AG10803 (cell line): ENCODE measurements at regions not wholly inside any gene's neighbourhood (a gene's known extent, or its start where the extent isn't known, plus 50 kb on each side); places are given as distances from the start of the nearest gene placed in this dataset.

ENCODE experiments used
- DNase-seq: peaks from one replicate; pipeline ENCODE4 v3.0.0; 2010; ENCODE audit warnings: low read depth
- H3K4me3 ChIP-seq: 2 replicates; pipeline ENCODE4 v1.5.1; 2011; ENCODE audit warnings: mild to moderate bottlenecking, low read length, control low read depth
- CTCF ChIP-seq: conservative IDR thresholded peaks from 2 replicates; pipeline ENCODE4 v1.5.1; 2011; ENCODE audit warnings: mild to moderate bottlenecking, low read length, control low read depth, inconsistent platforms

- DNase-seq = no peak
- H3K4me3 ChIP-seq = no peak overlapping the region
- TF ChIP-seq CTCF = no peak
Observed at GRCh38 chr7:46547044-46547443, 626.0 kb upstream of the IGFBP3 start.

- peak; percentile 79 for DNase-seq
- TF ChIP-seq CTCF = no peak
- H3K4me3 ChIP-seq = no peak overlapping the region
Observed at GRCh38 chr7:46545790-46546189, 624.7 kb upstream of the IGFBP3 start.

- no peak overlapping the region for H3K4me3 ChIP-seq
- no peak for TF ChIP-seq CTCF
- peak; percentile 80 for DNase-seq
Observed at GRCh38 chr7:46544396-46545008, 623.4 kb upstream of the IGFBP3 start.

DNA sequence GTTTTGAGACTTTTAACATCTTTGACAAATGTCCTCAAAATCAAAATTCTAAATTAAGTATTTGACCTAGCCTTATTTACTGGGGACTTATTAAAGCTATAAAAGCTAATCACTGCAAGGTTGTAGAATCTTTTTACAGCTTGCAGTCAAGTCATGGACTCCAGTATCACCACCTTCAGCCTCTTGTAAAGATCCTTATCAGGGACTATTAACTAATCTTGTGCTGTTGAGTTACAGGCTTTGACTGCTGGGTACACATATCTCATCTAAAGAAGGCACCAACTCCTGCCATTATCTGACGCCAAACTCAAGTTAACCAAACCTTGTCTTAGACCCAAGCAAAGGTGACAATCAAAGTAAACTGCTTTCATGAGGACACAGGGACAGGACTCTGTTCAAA, 621.0 kb upstream of the IGFBP3 start:
- DNase-seq = no peak
- TF ChIP-seq CTCF = no peak
- H3K4me3 ChIP-seq = no peak overlapping the region

GRCh38 chr7:46539892-46540483, 618.9 kb upstream of the IGFBP3 start:
- no peak for DNase-seq
- TF ChIP-seq CTCF = no peak
- no peak overlapping the region for H3K4me3 ChIP-seq

DNA sequence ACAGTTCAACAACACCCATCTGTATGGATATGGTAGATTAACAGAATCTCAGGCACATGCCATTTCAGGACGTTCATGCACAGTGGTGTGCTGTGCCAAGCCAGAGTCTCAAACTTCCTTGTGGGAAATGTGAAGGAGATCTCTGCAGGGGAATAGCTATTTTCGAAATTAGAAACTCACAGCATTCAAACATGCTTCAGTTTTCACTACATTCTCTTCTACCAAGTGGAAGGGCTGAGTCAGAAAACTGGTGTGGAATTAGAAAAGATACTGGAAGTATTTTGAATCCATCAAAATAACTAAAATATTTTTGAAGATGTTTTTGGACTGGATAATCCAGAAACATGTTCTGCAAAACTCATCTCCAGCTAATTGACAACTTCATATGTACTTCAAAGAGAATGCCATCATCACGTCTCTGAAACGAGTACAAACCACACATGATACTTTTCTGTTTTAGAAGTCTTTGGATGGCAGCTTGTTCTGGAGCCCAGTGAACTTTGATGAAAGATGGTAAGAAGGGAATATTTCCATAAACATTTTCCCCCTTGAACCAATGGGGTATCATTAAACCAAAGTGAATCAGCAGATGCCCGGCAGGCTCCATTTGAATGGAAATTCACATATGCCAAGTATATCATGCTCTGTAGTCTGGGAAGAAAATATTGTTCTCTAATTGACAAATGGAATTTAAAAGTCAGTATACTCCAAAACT, 616.3 kb upstream of the IGFBP3 start:
- DNase-seq = peak; percentile 26
- H3K4me3 ChIP-seq = no peak overlapping the region
- TF ChIP-seq CTCF = no peak
